PC-9 (cell line): ENCODE measurements at regions not wholly inside any gene's neighbourhood (a gene's known extent, or its start where the extent isn't known, plus 50 kb on each side); places are given as distances from the start of the nearest gene placed in this dataset.

Experiments used
- BruUV-seq: library from RNA; stranded (reverse); fragments of 400-500 nt; replicated peaks from 2 replicates; lab custom pipeline; 2021; lab: Mats Ljungman, UMichigan
- CTCF ChIA-PET: fragments of 300-600 bp; sonication (Branson Sonifier 250); formaldehyde crosslinking; loops from one replicate; lab custom pipeline; 2022; ENCODE audit warnings: antibody characterized with exemption; lab: Charles Lee
- POLR2A ChIA-PET: fragments of 300-600 bp; sonication (Branson Sonifier 250); formaldehyde crosslinking; loops from one replicate; lab custom pipeline; 2022; ENCODE audit warnings: antibody characterized with exemption; ENCODE audit not compliant: unreplicated experiment; lab: Charles Lee
- DNase-seq, 2 experiments: peaks; one replicate each; pipeline versions ENCODE4 v3.0.0 to v3.0.0-alpha.2; 2015 to 2022; ENCODE audit warnings: mixed read lengths in 1 of 2
- H2AFZ ChIP-seq: fragments of 200-600 bp; sonication (generic); 2 replicates; pipeline ENCODE4 v1.8.1; 2017; ENCODE audit warnings: antibody characterized with exemption
- H3F3A ChIP-seq: fragments of 200-600 bp; sonication (generic); 2 replicates; pipeline ENCODE4 v1.8.1; 2017; ENCODE audit warnings: antibody characterized with exemption, mild to moderate bottlenecking, low read depth; ENCODE audit not compliant: insufficient read depth
- H3K27ac ChIP-seq: fragments of 200-600 bp; sonication (generic); 2 replicates; pipeline ENCODE4 v1.6.1; 2016; ENCODE audit warnings: mixed run types
- H3K27me3 ChIP-seq: fragments of 200-600 bp; sonication (generic); 2 replicates; pipeline ENCODE4 v1.6.1; 2016; ENCODE audit warnings: low read depth, mixed run types; ENCODE audit not compliant: insufficient read depth
- H3K36me3 ChIP-seq: fragments of 200-600 bp; sonication (generic); 2 replicates; pipeline ENCODE4 v1.6.1; 2016; ENCODE audit warnings: low read depth, mixed run types
- H3K4me1 ChIP-seq: fragments of 200-600 bp; sonication (generic); replicated peaks from 2 replicates; pipeline ENCODE4 v1.6.1; 2016; ENCODE audit warnings: mixed run types; ENCODE audit not compliant: insufficient read depth
- H3K4me2 ChIP-seq: fragments of 200-600 bp; sonication (generic); 2 replicates; pipeline ENCODE4 v1.6.1; 2017; ENCODE audit warnings: mixed run types
- H3K4me3 ChIP-seq: fragments of 200-600 bp; sonication (generic); 2 replicates; pipeline ENCODE4 v1.6.1; 2016; ENCODE audit warnings: mixed run types
- H3K79me2 ChIP-seq: fragments of 200-600 bp; sonication (generic); 2 replicates; pipeline ENCODE4 v1.6.1; 2017; ENCODE audit warnings: low read depth, mixed run types
- H3K9me2 ChIP-seq: fragments of 200-600 bp; sonication (generic); 2 replicates; pipeline ENCODE4 v1.8.1; 2017; ENCODE audit warnings: mild to moderate bottlenecking; ENCODE audit not compliant: insufficient read depth
- H3K9me3 ChIP-seq: fragments of 200-600 bp; sonication (generic); 2 replicates; pipeline ENCODE4 v1.8.1; 2016; ENCODE audit warnings: low read depth; ENCODE audit not compliant: insufficient read depth
- H4K20me1 ChIP-seq: fragments of 200-600 bp; sonication (generic); 2 replicates; pipeline ENCODE4 v1.8.1; 2017; ENCODE audit not compliant: insufficient read depth
- EZH2 ChIP-seq: fragments of 200-600 bp; sonication (generic); IDR thresholded peaks from 2 replicates; pipeline ENCODE4 v1.8.0; 2017; ENCODE audit warnings: antibody characterized with exemption, low read depth
- intact Hi-C: fragments of 100-400 bp; cut with micrococcal nuclease; formaldehyde crosslinking; loops from one replicate; pipeline ENCODE4 v1.10.0; 2022; ENCODE audit not compliant: unreplicated experiment
- TF ChIP-seq, protein P1 (sequence below): fragments of 200-600 bp; sonication (generic); conservative IDR thresholded peaks from 2 replicates; pipeline ENCODE4 v1.6.1; 2017; ENCODE audit warnings: mixed run types, antibody characterized with exemption, mild to moderate bottlenecking, moderate library complexity

DNA sequence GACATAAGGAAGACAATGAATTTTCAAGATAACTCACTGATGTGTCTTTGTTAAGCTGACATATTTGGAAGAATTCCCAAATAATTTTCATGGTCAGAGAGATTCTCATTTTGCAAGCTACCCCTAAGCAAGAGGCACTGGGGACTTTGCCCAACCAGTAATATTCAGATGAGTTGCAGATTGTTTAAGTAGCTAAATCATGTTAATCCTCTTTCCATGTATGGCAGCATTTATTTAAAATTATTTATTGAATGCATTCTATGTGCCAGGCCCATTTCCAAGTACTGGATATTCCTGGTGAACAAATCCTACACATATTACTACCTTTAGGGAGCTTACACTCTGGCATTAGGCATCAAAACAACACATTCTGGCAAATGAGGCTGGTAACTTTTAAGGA is 56.5 kb upstream of the BACH1 start:
- H3K9me3 ChIP-seq, result no peaks in the 10 kb centered on the region
- no peaks in the 10 kb centered on the region for H3F3A ChIP-seq
- no peaks in the 10 kb centered on the region for H3K79me2 ChIP-seq
- BruUV-seq, result no TSS peak
- H3K4me3 ChIP-seq, result no peak overlapping the region
- H3K4me1 ChIP-seq, result no peaks in the 10 kb centered on the region; the same call in 1 of the 2 replicates
- intact Hi-C loops, result no loop called here
- H3K4me2 ChIP-seq, result no peak overlapping the region
- ChIA-PET CTCF (no interaction called here), POLR2A (no interaction called here)
- H3K27ac ChIP-seq, result no peak overlapping the region
- H3K9me2 ChIP-seq, result no peaks in the 10 kb centered on the region
- DNase-seq, result no peak
- no peaks in the 10 kb centered on the region for H3K36me3 ChIP-seq
- TF ChIP-seq, protein P1, sequence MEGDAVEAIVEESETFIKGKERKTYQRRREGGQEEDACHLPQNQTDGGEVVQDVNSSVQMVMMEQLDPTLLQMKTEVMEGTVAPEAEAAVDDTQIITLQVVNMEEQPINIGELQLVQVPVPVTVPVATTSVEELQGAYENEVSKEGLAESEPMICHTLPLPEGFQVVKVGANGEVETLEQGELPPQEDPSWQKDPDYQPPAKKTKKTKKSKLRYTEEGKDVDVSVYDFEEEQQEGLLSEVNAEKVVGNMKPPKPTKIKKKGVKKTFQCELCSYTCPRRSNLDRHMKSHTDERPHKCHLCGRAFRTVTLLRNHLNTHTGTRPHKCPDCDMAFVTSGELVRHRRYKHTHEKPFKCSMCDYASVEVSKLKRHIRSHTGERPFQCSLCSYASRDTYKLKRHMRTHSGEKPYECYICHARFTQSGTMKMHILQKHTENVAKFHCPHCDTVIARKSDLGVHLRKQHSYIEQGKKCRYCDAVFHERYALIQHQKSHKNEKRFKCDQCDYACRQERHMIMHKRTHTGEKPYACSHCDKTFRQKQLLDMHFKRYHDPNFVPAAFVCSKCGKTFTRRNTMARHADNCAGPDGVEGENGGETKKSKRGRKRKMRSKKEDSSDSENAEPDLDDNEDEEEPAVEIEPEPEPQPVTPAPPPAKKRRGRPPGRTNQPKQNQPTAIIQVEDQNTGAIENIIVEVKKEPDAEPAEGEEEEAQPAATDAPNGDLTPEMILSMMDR, result no peak
- no peak for TF ChIP-seq EZH2
- H4K20me1 ChIP-seq, result no peaks in the 10 kb centered on the region
- H3K27me3 ChIP-seq, result no peaks in the 10 kb centered on the region
- H2AFZ ChIP-seq, result no peak overlapping the region

DNA sequence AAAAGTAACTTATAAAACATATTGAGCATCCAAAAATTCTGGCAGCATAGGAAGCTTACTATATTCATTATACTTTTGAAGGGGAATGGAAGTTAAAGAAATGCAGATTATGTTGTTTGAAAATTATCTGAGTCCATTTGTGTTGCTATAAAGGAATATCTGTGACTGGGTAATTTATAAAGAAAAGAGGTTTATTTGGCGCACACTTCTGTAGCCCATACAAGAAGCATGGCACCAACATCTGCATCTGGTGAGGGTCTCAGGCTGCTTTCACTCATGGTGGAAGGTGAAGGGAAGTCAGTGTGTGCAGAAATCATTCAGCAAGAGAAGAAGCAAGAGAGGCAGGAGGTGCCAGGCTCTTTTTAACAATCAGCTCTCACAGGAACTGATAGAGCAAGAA is 55.5 kb upstream of the BACH1 start:
- no peaks in the 10 kb centered on the region for H3F3A ChIP-seq
- H3K27ac ChIP-seq, result no peak overlapping the region
- ChIA-PET POLR2A (no interaction called here), CTCF (no interaction called here)
- H2AFZ ChIP-seq, result no peak overlapping the region
- H3K9me2 ChIP-seq, result no peaks in the 10 kb centered on the region
- H3K4me1 ChIP-seq, result no peaks in the 10 kb centered on the region; the same call in 1 of the 2 replicates
- BruUV-seq, result no TSS peak
- TF ChIP-seq EZH2, result no peak
- TF ChIP-seq, protein P1, result no peak
- H3K4me3 ChIP-seq, result no peak overlapping the region
- no peaks in the 10 kb centered on the region for H3K79me2 ChIP-seq
- no peaks in the 10 kb centered on the region for H3K9me3 ChIP-seq
- H3K4me2 ChIP-seq, result no peak overlapping the region
- DNase-seq, result no peak
- no peaks in the 10 kb centered on the region for H3K36me3 ChIP-seq
- H4K20me1 ChIP-seq, result no peaks in the 10 kb centered on the region
- intact Hi-C loops, result no loop called here
- no peaks in the 10 kb centered on the region for H3K27me3 ChIP-seq

DNA sequence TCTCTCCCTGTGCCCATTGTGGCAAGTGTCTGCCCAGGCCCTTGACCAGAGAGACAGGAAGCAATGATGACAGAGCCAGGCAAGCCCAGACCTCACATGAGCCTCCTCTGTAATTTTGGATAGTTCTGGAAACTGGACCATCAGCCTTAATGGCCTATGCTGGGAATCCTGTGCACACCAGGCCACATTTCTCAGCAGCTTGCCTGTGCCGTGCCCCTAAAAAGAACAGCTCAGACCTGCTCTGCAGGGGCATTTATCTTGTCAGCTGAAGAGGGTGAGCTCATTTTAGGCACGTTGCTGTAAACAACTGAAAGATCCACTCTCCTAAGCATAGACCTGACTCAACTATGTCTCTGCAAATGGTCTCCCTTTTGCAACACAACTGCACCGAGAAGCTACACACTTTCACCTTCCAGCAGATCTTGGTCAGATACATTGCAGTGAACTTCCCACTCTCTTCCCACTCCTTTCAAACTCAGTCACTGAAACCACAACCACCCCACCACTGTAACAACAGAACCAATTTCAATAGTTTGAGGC is 53.5 kb upstream of the BACH1 start:
- Histone ChIP-seq H3K9me3 (no peaks in the 10 kb centered on the region), H3F3A (no peaks in the 10 kb centered on the region), H2AFZ (0 out of 2 replicates have a peak overlapping the region, but pooled peaks have one; percentile 45), H3K9me2 (no peaks in the 10 kb centered on the region), H3K27me3 (no peaks in the 10 kb centered on the region), H3K4me2 (no peak overlapping the region), H3K36me3 (no peaks in the 10 kb centered on the region), H3K4me3 (no peak overlapping the region), H3K79me2 (no peaks in the 10 kb centered on the region), H3K27ac (no peak overlapping the region), H3K4me1 (no peaks in the 10 kb centered on the region; the same call in 1 of the 2 replicates), H4K20me1 (no peaks in the 10 kb centered on the region)
- BruUV-seq, result no TSS peak
- ChIA-PET POLR2A (interaction anchor here (0.6 kb wide), 1 partner anchor 57 kb away, joined by 8 read pairs; no protein-coding TSS in a partner anchor), CTCF (no interaction called here)
- DNase-seq, result no peak
- intact Hi-C loops, result no loop called here
- TF ChIP-seq, protein P1, result no peak
- no peak for TF ChIP-seq EZH2
